OCI-LY7 (cell line): ENCODE measurements at regions not wholly inside any gene's neighbourhood (a gene's known extent, or its start where the extent isn't known, plus 50 kb on each side); places are given as distances from the start of the nearest gene placed in this dataset.

Source experiments
- BruUV-seq: library from RNA; stranded (reverse); fragments of 400-500 nt; replicated peaks from 2 replicates; lab custom pipeline; 2021; lab: Mats Ljungman, UMichigan
- CTCF ChIA-PET: fragments of 300-600 bp; sonication (Branson Sonifier 250); formaldehyde crosslinking; loops from one replicate; lab custom pipeline; 2022; ENCODE audit warnings: antibody characterized with exemption; ENCODE audit not compliant: unreplicated experiment; lab: Charles Lee
- POLR2A ChIA-PET: fragments of 300-600 bp; sonication (Branson Sonifier 250); formaldehyde crosslinking; loops from one replicate; lab custom pipeline; 2022; ENCODE audit warnings: antibody characterized with exemption; lab: Charles Lee
- DNase-seq: peaks from one replicate; pipeline ENCODE4 v3.0.0-alpha.2; 2015; ENCODE audit warnings: low spot score
- H2AFZ ChIP-seq: fragments of 200-600 bp; sonication (generic), shearing (Covaris generic); 2 replicates; pipeline ENCODE4 v1.6.1; 2014; ENCODE audit warnings: mild to moderate bottlenecking, antibody characterized with exemption, low read length, moderate library complexity
- H3K27ac ChIP-seq: fragments of 200-600 bp; sonication (generic); 2 replicates; pipeline ENCODE4 v1.5.1; 2014; ENCODE audit warnings: mixed run types, low read depth, mild to moderate bottlenecking, moderate library complexity, low read length, inconsistent platforms; ENCODE audit not compliant: poor library complexity, severe bottlenecking
- H3K36me3 ChIP-seq: fragments of 200-600 bp; sonication (generic); 2 replicates; pipeline ENCODE4 v1.6.1; 2014; ENCODE audit warnings: mild to moderate bottlenecking, antibody characterized with exemption, low read length, moderate library complexity, mixed read lengths; ENCODE audit not compliant: insufficient read depth
- H3K4me1 ChIP-seq: fragments of 200-600 bp; sonication (generic); 2 replicates; pipeline ENCODE4 v1.5.1; 2014; ENCODE audit warnings: mild to moderate bottlenecking, low read length; ENCODE audit not compliant: insufficient read depth, poor library complexity, severe bottlenecking
- H3K4me2 ChIP-seq: fragments of 200-600 bp; sonication (generic); 2 replicates; pipeline ENCODE4 v1.6.1; 2014; ENCODE audit warnings: mild to moderate bottlenecking, low read length
- H3K4me3 ChIP-seq: fragments of 200-600 bp; sonication (generic); 2 replicates; pipeline ENCODE4 v1.5.1; 2014; ENCODE audit warnings: mild to moderate bottlenecking, low read depth, low read length; ENCODE audit not compliant: poor library complexity, severe bottlenecking
- H3K79me2 ChIP-seq: fragments of 200-600 bp; sonication (generic); 2 replicates; pipeline ENCODE4 v1.6.1; 2016; ENCODE audit warnings: low read depth, mild to moderate bottlenecking, low read length, moderate library complexity, mixed read lengths; ENCODE audit not compliant: insufficient read depth
- H3K9me2 ChIP-seq: fragments of 200-600 bp; sonication (generic); 2 replicates; pipeline ENCODE4 v1.6.1; 2016; ENCODE audit warnings: mild to moderate bottlenecking, low read length, mixed read lengths; ENCODE audit not compliant: insufficient read depth
- H3K9me3 ChIP-seq: fragments of 200-600 bp; sonication (generic); 2 replicates; pipeline ENCODE4 v1.6.1; 2014; ENCODE audit warnings: mild to moderate bottlenecking, mixed run types, low read length, mixed read lengths
- H4K20me1 ChIP-seq: fragments of 200-600 bp; sonication (generic); 2 replicates; pipeline ENCODE4 v1.6.1; 2014; ENCODE audit warnings: mild to moderate bottlenecking, antibody characterized with exemption, low read length, moderate library complexity, mixed read lengths; ENCODE audit not compliant: insufficient read depth
- EZH2phosphoT487 ChIP-seq: fragments of 200-600 bp; sonication (generic); IDR thresholded peaks from 2 replicates; pipeline ENCODE4 v1.6.1; 2018; ENCODE audit warnings: low read depth, borderline replicate concordance, mild to moderate bottlenecking, mixed run types, antibody characterized with exemption, low read length, moderate library complexity, mixed read lengths
- intact Hi-C: fragments of 100-400 bp; cut with micrococcal nuclease; formaldehyde crosslinking; loops from one replicate; pipeline ENCODE4 v1.10.0; 2022; ENCODE audit not compliant: unreplicated experiment
- TF ChIP-seq, protein P1 (sequence below): fragments of 200-600 bp; sonication (generic); conservative IDR thresholded peaks from 2 replicates; pipeline ENCODE4 v1.5.1; 2014; ENCODE audit warnings: mild to moderate bottlenecking, antibody characterized with exemption, low read length, moderate library complexity, mixed read lengths

DNA sequence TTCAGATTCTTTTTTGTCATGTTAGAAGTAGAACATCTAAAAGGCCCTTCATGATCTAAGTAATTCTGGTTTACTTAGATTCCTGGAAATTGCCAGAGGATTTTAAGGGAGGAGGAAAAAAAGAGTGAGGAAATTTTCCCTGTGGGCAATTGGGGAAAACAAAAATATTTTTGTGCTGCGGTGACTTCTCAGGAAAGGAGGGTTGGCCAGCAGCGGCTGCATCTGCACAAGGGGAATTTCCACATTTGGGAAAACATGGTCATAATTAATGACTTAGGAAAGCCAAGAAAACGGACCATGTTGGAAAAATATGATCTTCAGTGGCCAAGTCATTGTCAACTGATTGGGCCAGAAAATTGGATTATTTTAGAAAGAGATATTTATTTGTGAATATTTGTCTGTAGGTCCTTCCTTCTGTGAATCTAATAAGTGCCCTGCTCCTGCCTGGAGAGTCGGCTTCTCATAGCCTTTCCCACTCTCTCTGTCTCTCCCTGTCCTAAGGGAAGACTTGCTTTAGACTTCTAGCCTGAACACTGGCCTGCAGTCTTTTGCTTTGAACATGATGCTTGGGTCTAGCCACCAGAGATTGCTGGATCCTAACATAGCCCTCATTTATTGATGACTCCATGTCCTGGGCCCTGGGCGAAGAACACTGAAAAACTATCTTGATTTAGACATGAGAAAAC is 124.2 kb upstream of the MKLN1 start:
- H3K4me1 ChIP-seq = no peaks in the 10 kb centered on the region
- no peak overlapping the region for H3K4me2 ChIP-seq
- H3K9me2 ChIP-seq = no peaks in the 10 kb centered on the region
- no peak overlapping the region for H3K27ac ChIP-seq
- TF ChIP-seq, protein P1, sequence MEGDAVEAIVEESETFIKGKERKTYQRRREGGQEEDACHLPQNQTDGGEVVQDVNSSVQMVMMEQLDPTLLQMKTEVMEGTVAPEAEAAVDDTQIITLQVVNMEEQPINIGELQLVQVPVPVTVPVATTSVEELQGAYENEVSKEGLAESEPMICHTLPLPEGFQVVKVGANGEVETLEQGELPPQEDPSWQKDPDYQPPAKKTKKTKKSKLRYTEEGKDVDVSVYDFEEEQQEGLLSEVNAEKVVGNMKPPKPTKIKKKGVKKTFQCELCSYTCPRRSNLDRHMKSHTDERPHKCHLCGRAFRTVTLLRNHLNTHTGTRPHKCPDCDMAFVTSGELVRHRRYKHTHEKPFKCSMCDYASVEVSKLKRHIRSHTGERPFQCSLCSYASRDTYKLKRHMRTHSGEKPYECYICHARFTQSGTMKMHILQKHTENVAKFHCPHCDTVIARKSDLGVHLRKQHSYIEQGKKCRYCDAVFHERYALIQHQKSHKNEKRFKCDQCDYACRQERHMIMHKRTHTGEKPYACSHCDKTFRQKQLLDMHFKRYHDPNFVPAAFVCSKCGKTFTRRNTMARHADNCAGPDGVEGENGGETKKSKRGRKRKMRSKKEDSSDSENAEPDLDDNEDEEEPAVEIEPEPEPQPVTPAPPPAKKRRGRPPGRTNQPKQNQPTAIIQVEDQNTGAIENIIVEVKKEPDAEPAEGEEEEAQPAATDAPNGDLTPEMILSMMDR = no peak
- TF ChIP-seq EZH2phosphoT487 = no peak
- H3K36me3 ChIP-seq = no peaks in the 10 kb centered on the region
- intact Hi-C loops = no loop called here
- H3K79me2 ChIP-seq = no peaks in the 10 kb centered on the region
- CTCF ChIA-PET = no interaction called here
- BruUV-seq = no TSS peak
- no peaks in the 10 kb centered on the region for H3K9me3 ChIP-seq
- H2AFZ ChIP-seq = no peak overlapping the region
- H3K4me3 ChIP-seq = no peak overlapping the region
- no peaks in the 10 kb centered on the region for H4K20me1 ChIP-seq
- DNase-seq = no peak
- POLR2A ChIA-PET = interaction anchor here (0.9 kb wide), 1 partner anchor 12 kb away, joined by 3 read pairs; no protein-coding TSS in a partner anchor

DNA sequence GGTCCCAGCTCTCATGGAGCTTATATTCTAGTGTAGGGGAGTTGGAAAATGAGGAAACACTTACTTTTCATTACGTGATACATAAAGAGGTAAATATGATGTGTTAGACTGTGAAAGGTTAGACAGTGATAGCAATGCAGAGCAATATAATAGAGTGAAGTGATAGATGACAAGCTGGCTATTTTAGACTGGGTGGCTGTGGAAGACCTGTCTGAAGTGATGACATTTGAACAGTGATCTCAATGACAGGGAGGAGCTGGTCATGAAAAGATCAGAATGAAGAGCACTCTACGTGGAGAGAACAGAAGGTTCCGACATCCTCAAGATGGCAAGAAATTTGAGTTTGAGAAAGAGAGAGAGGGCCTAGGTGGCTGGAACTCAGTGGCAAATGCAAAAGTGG is 118.9 kb upstream of the MKLN1 start:
- no peaks in the 10 kb centered on the region for H3K79me2 ChIP-seq
- H3K9me2 ChIP-seq = no peaks in the 10 kb centered on the region
- POLR2A ChIA-PET = interaction anchor here (0.7 to 2.6 kb wide), 4 partner anchors 9 to 70 kb away, joined by 3 to 9 read pairs (median 4); no protein-coding TSS in a partner anchor
- no peaks in the 10 kb centered on the region for H3K9me3 ChIP-seq
- intact Hi-C loops = no loop called here
- no TSS peak for BruUV-seq
- H2AFZ ChIP-seq = no peak overlapping the region
- no peaks in the 10 kb centered on the region for H3K36me3 ChIP-seq
- H3K4me1 ChIP-seq = no peaks in the 10 kb centered on the region
- TF ChIP-seq, protein P1 = no peak
- TF ChIP-seq EZH2phosphoT487 = no peak
- H3K4me3 ChIP-seq = no peak overlapping the region
- no peak overlapping the region for H3K27ac ChIP-seq
- H4K20me1 ChIP-seq = no peaks in the 10 kb centered on the region
- CTCF ChIA-PET = no interaction called here
- no peak overlapping the region for H3K4me2 ChIP-seq
- no peak for DNase-seq

DNA sequence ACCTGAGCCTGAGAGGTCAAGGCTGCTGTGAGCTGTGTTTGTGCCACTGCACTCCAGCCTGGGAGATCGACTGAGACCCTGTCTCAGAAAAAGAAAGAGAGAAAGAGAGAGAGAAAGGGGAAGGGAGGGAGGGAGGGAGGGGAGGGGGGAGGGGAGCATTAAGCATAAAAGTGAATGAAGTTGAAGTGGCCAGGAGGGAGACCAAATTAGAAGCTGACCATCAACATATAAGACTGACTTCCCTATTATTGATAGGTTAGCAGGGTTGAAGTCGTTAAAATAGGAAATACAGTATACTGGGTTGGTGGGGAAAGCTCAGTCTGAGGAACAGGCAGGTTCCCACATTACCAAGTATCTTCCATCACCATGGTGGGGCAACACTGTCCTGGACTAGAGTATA is 117.1 kb upstream of the MKLN1 start:
- Histone ChIP-seq H3K36me3 (no peaks in the 10 kb centered on the region), H3K79me2 (no peaks in the 10 kb centered on the region), H3K9me2 (no peaks in the 10 kb centered on the region), H4K20me1 (no peaks in the 10 kb centered on the region), H2AFZ (no peak overlapping the region), H3K4me1 (no peaks in the 10 kb centered on the region), H3K27ac (no peak overlapping the region), H3K4me2 (no peak overlapping the region), H3K9me3 (no peaks in the 10 kb centered on the region), H3K4me3 (no peak overlapping the region)
- intact Hi-C loops = no loop called here
- POLR2A ChIA-PET = interaction anchor here (0.6 to 2.6 kb wide), 2 partner anchors 8 to 378 kb away, joined by 6 to 9 read pairs; no protein-coding TSS in a partner anchor
- no peak for DNase-seq
- CTCF ChIA-PET = interaction anchor here (0.6 kb wide), 1 partner anchor 11 kb away, joined by 3 read pairs; no protein-coding TSS in a partner anchor
- TF ChIP-seq, protein P1 = no peak
- TF ChIP-seq EZH2phosphoT487 = no peak
- BruUV-seq = no TSS peak
